ENCODE measurements at regions not wholly inside any gene's neighbourhood (a gene's known extent, or its start where the extent isn't known, plus 50 kb on each side); places are given as distances from the start of the nearest gene placed in this dataset.

DNA sequence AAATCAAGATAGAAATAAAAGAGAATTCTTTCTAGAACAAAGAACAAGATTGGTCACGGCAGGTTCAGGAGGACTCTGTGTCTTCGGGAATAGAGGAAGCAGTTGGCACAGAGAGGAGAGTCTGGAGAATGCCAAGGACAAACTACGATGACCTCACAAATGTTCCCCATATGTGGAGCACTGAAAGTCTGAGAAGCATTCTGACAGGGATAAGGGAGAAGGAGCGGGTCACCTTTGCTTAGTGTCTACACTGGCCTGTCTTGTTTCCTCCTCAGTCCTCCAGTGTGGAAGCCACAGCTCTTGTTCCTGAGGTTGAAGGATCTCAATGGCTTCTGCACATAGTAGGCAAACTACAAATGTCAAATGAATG is 338.8 kb downstream of the MYCN start:
- Histone ChIP-seq H3K79me2 (ENCODE audit: insufficient read depth) (no peaks in the 10 kb centered on the region), H3F3A (replicated peaks; ENCODE audit: insufficient read depth) (no peaks in the 10 kb centered on the region), H3K36me3 (replicated peaks in 1 of 2; ENCODE audit: control insufficient read depth in 1 of 2, insufficient read depth in 2 of 2, low read length in 1 of 2) (no peaks in the 10 kb centered on the region), H3K4me3 (ENCODE audit: low read depth in 2 of 2, low read length in 1 of 2) (no peak overlapping the region), H2AFZ (ENCODE audit: low read depth) (no peak overlapping the region), H4K20me1 (ENCODE audit: insufficient read depth) (no peaks in the 10 kb centered on the region), H3K4me2 (no peak overlapping the region), H3K9me3 (no peaks in the 10 kb centered on the region; the same call in 1 of the 2 replicates), H3K9me2 (no peaks in the 10 kb centered on the region), H3K27ac (ENCODE audit: low read depth in 2 of 2, low read length in 1 of 2) (no peak overlapping the region), H3K27me3 (ENCODE audit: insufficient read depth) (no peaks in the 10 kb centered on the region), H3K4me1 (ENCODE audit: control insufficient read depth in 1 of 2, insufficient read depth in 2 of 2, low read depth in 1 of 2, low read length in 1 of 2) (peaks cover 0 to 18% of the 10 kb centered on the region in 2 experiments; a peak in 1 of 4 replicates), H3K9ac (no peak overlapping the region)
- no peak for TF ChIP-seq TEAD4 (IDR thresholded peaks at IDR 0.05; ENCODE audit: borderline replicate concordance, insufficient read depth)
- TF ChIP-seq, protein P1, sequence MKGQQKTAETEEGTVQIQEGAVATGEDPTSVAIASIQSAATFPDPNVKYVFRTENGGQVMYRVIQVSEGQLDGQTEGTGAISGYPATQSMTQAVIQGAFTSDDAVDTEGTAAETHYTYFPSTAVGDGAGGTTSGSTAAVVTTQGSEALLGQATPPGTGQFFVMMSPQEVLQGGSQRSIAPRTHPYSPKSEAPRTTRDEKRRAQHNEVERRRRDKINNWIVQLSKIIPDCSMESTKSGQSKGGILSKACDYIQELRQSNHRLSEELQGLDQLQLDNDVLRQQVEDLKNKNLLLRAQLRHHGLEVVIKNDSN (IDR thresholded peaks at IDR 0.05; ENCODE audit: borderline replicate concordance, low read depth) = no peak
- no peak for TF ChIP-seq FOSL2 (IDR thresholded peaks at IDR 0.05; ENCODE audit: borderline replicate concordance, low read depth)
- TF ChIP-seq, protein P2, sequence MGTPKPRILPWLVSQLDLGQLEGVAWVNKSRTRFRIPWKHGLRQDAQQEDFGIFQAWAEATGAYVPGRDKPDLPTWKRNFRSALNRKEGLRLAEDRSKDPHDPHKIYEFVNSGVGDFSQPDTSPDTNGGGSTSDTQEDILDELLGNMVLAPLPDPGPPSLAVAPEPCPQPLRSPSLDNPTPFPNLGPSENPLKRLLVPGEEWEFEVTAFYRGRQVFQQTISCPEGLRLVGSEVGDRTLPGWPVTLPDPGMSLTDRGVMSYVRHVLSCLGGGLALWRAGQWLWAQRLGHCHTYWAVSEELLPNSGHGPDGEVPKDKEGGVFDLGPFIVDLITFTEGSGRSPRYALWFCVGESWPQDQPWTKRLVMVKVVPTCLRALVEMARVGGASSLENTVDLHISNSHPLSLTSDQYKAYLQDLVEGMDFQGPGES (IDR thresholded peaks at IDR 0.05; ENCODE audit: low read depth, low read length) = no peak
- TF ChIP-seq, protein P3, sequence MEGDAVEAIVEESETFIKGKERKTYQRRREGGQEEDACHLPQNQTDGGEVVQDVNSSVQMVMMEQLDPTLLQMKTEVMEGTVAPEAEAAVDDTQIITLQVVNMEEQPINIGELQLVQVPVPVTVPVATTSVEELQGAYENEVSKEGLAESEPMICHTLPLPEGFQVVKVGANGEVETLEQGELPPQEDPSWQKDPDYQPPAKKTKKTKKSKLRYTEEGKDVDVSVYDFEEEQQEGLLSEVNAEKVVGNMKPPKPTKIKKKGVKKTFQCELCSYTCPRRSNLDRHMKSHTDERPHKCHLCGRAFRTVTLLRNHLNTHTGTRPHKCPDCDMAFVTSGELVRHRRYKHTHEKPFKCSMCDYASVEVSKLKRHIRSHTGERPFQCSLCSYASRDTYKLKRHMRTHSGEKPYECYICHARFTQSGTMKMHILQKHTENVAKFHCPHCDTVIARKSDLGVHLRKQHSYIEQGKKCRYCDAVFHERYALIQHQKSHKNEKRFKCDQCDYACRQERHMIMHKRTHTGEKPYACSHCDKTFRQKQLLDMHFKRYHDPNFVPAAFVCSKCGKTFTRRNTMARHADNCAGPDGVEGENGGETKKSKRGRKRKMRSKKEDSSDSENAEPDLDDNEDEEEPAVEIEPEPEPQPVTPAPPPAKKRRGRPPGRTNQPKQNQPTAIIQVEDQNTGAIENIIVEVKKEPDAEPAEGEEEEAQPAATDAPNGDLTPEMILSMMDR (IDR thresholded peaks at IDR 0.05) = no peak
- CTCF ChIA-PET = interaction anchor here (0.7 to 8.2 kb wide), 4 partner anchors 9 to 641 kb away, joined by 3 to 93 read pairs (median 4); partner anchors contain the start of gene MYCN
- 38% methylated on average over 4 of the region's 4 CpGs for WGBS (ENCODE audit: low lambda C conversion rate)
- DNase-seq = no peak
- POLR2A ChIA-PET = interaction anchor here (0.6 kb wide), 1 partner anchor 9 kb away, joined by 3 read pairs; no protein-coding TSS in a partner anchor

DNA sequence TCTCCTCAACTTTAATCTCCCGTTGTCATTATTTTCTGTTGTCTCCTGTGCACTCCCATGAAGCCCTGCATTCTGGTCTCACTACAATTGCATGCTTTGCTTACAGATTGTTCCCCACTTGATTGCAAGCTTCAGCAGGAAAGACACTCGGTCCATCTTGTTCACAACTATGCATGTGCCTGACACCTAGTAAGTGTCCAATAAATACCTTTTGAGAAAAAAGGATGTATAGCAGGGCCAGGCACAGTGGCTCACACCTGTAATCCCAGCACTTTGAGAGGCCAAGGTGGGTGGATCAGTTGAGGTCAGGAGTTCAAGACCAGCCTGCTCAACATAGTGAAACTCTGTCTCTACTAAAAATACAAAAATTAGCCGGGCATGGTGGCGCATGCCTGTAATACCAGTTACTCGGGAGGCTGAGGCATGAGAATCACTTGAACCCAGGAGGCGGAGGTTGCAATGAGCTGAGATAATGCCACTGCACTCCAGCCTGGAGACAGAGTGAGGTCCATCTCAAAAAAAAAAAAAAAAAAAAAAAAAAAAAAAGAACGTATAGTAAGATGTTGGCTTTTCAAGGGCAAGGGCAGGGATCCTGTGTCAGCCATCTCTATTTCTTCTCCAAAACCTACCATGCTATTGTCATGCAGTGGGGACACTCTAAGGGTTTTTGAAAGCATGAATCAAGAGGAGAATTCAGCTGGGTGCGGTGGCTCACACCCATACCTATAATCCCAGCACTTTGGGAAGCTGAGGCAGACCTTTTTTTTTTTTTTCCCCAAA is 338.3 kb downstream of the MYCN start:
- no peaks in the 10 kb centered on the region for H4K20me1 ChIP-seq (ENCODE audit: insufficient read depth)
- H3K36me3 ChIP-seq (replicated peaks in 1 of 2; ENCODE audit: control insufficient read depth in 1 of 2, insufficient read depth in 2 of 2, low read length in 1 of 2) = no peaks in the 10 kb centered on the region
- H3K4me2 ChIP-seq = no peak overlapping the region
- no peak overlapping the region for H3K9ac ChIP-seq
- CTCF ChIA-PET = interaction anchor here (0.7 to 8.2 kb wide), 4 partner anchors 8 to 641 kb away, joined by 3 to 93 read pairs (median 4); partner anchors contain the start of gene MYCN
- peaks cover 0 to 18% of the 10 kb centered on the region in 2 experiments; a peak in 1 of 4 replicates for H3K4me1 ChIP-seq (ENCODE audit: control insufficient read depth in 1 of 2, insufficient read depth in 2 of 2, low read depth in 1 of 2, low read length in 1 of 2)
- TF ChIP-seq FOSL2 (IDR thresholded peaks at IDR 0.05; ENCODE audit: borderline replicate concordance, low read depth) = no peak
- TF ChIP-seq YY1 (IDR thresholded peaks at IDR 0.05; ENCODE audit: low read depth) = no peak
- TF ChIP-seq MEF2A (IDR thresholded peaks at IDR 0.05; ENCODE audit: borderline replicate concordance, low read depth) = no peak
- no peak for TF ChIP-seq FOXM1 (IDR thresholded peaks at IDR 0.05; ENCODE audit: low read depth)
- no peak for TF ChIP-seq RFX5 (IDR thresholded peaks at IDR 0.05; ENCODE audit: low read length)
- TF ChIP-seq JUND (IDR thresholded peaks at IDR 0.05) = no peak
- TF ChIP-seq RAD21 (IDR thresholded peaks at IDR 0.05; ENCODE audit: low read length) = no peak
- TF ChIP-seq, protein P3 (IDR thresholded peaks at IDR 0.05) = no peak
- TF ChIP-seq, protein P4, sequence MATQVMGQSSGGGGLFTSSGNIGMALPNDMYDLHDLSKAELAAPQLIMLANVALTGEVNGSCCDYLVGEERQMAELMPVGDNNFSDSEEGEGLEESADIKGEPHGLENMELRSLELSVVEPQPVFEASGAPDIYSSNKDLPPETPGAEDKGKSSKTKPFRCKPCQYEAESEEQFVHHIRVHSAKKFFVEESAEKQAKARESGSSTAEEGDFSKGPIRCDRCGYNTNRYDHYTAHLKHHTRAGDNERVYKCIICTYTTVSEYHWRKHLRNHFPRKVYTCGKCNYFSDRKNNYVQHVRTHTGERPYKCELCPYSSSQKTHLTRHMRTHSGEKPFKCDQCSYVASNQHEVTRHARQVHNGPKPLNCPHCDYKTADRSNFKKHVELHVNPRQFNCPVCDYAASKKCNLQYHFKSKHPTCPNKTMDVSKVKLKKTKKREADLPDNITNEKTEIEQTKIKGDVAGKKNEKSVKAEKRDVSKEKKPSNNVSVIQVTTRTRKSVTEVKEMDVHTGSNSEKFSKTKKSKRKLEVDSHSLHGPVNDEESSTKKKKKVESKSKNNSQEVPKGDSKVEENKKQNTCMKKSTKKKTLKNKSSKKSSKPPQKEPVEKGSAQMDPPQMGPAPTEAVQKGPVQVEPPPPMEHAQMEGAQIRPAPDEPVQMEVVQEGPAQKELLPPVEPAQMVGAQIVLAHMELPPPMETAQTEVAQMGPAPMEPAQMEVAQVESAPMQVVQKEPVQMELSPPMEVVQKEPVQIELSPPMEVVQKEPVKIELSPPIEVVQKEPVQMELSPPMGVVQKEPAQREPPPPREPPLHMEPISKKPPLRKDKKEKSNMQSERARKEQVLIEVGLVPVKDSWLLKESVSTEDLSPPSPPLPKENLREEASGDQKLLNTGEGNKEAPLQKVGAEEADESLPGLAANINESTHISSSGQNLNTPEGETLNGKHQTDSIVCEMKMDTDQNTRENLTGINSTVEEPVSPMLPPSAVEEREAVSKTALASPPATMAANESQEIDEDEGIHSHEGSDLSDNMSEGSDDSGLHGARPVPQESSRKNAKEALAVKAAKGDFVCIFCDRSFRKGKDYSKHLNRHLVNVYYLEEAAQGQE (IDR thresholded peaks at IDR 0.05; ENCODE audit: low read depth, low read length) = no peak
- TF ChIP-seq TAF1 (IDR thresholded peaks at IDR 0.05; ENCODE audit: borderline replicate concordance, low read depth, low read length) = no peak
- no peak for TF ChIP-seq EZH2phosphoT487 (IDR thresholded peaks at IDR 0.05; ENCODE audit: borderline replicate concordance, low read depth)
- H3K27ac ChIP-seq (ENCODE audit: low read depth in 2 of 2, low read length in 1 of 2) = no peak overlapping the region
- H3K9me2 ChIP-seq = no peaks in the 10 kb centered on the region
- H3K27me3 ChIP-seq (ENCODE audit: insufficient read depth) = no peaks in the 10 kb centered on the region
- WGBS (ENCODE audit: low lambda C conversion rate) = 43% methylated on average over 8 of the region's 8 CpGs
- DNase-seq = no peak
- no peaks in the 10 kb centered on the region for H3K79me2 ChIP-seq (ENCODE audit: insufficient read depth)
- H3K4me3 ChIP-seq (ENCODE audit: low read depth in 2 of 2, low read length in 1 of 2) = no peak overlapping the region
- POLR2A ChIA-PET = interaction anchor here (0.6 kb wide), 1 partner anchor 10 kb away, joined by 3 read pairs; no protein-coding TSS in a partner anchor
- H3K9me3 ChIP-seq = no peaks in the 10 kb centered on the region; the same call in 1 of the 2 replicates
- H3F3A ChIP-seq (replicated peaks; ENCODE audit: insufficient read depth) = no peaks in the 10 kb centered on the region
- no peak overlapping the region for H2AFZ ChIP-seq (ENCODE audit: low read depth)
